ENCODE measurements at regions not wholly inside any gene's neighbourhood (a gene's known extent, or its start where the extent isn't known, plus 50 kb on each side); places are given as distances from the start of the nearest gene placed in this dataset.

- POLR2A ChIA-PET (ENCODE audit: unreplicated experiment) = no interaction called here
- H3K9ac ChIP-seq (ENCODE audit: low read length) = no peak overlapping the region
These were observed 812.0 kb upstream of the RAB6C start for GRCh38 chr2:129167456-129167855.

GRCh38 chr2:129170570-129170969, 808.9 kb upstream of the RAB6C start:
- Histone ChIP-seq H3K36me3 (ENCODE audit: low read depth, low read length) (no peaks in the 10 kb centered on the region), H3K79me2 (ENCODE audit: low read length) (no peaks in the 10 kb centered on the region), H3K27ac (ENCODE audit: low read length) (no peak overlapping the region), H2AFZ (ENCODE audit: low read length) (no peak overlapping the region), H3K4me3 (ENCODE audit: low read length) (no peak overlapping the region), H3K9me2 (replicated peaks; ENCODE audit: low read length) (no peaks in the 10 kb centered on the region), H3K9me3 (ENCODE audit: low read length) (no peaks in the 10 kb centered on the region), H4K20me1 (ENCODE audit: low read length) (no peaks in the 10 kb centered on the region), H3K27me3 (ENCODE audit: low read length) (no peaks in the 10 kb centered on the region), H3K4me2 (ENCODE audit: low read length) (no peak overlapping the region), H3F3A (ENCODE audit: low read length, unreplicated experiment) (no peaks in the 10 kb centered on the region), H3K4me1 (ENCODE audit: insufficient read depth, low read length) (no peaks in the 10 kb centered on the region), H3K9ac (ENCODE audit: low read length) (no peak overlapping the region)
- POLR2A ChIA-PET (ENCODE audit: unreplicated experiment) = no interaction called here
- no TSS peak for BruUV-seq (replicated peaks)
- intact Hi-C loops (cut with micrococcal nuclease) = no loop called here
- ATAC-seq (no peak), DNase-seq (no peak)
- CTCF ChIA-PET = no interaction called here
- TF ChIP-seq EZH2phosphoT487 (IDR thresholded peaks at IDR 0.05; ENCODE audit: borderline replicate concordance, low read length) (no peak), CTCF (conservative IDR thresholded peaks at IDR 0.05; ENCODE audit: low read depth, low read length) (no peak), EZH2 (IDR thresholded peaks at IDR 0.05; ENCODE audit: low read length, unreplicated experiment) (no peak)

More at GRCh38 chr2:129167456-129167855, 812.0 kb upstream of the RAB6C start:
- H4K20me1 ChIP-seq (ENCODE audit: low read length) = no peaks in the 10 kb centered on the region
- no peak overlapping the region for H3K4me2 ChIP-seq (ENCODE audit: low read length)
- DNase-seq (no peak), ATAC-seq (no peak)
- H3F3A ChIP-seq (ENCODE audit: low read length, unreplicated experiment) = no peaks in the 10 kb centered on the region
- no peaks in the 10 kb centered on the region for H3K27me3 ChIP-seq (ENCODE audit: low read length)
- no peak for TF ChIP-seq EZH2 (IDR thresholded peaks at IDR 0.05; ENCODE audit: low read length, unreplicated experiment)
- no peak for TF ChIP-seq CTCF (conservative IDR thresholded peaks at IDR 0.05; ENCODE audit: low read depth, low read length)
- no peak for TF ChIP-seq EZH2phosphoT487 (IDR thresholded peaks at IDR 0.05; ENCODE audit: borderline replicate concordance, low read length)
- intact Hi-C loops (cut with micrococcal nuclease) = no loop called here
- no peaks in the 10 kb centered on the region for H3K9me2 ChIP-seq (replicated peaks; ENCODE audit: low read length)
- no peak overlapping the region for H3K4me3 ChIP-seq (ENCODE audit: low read length)
- H3K36me3 ChIP-seq (ENCODE audit: low read depth, low read length) = no peaks in the 10 kb centered on the region
- H3K27ac ChIP-seq (ENCODE audit: low read length) = no peak overlapping the region
- CTCF ChIA-PET = no interaction called here
- no peaks in the 10 kb centered on the region for H3K9me3 ChIP-seq (ENCODE audit: low read length)
- no peak overlapping the region for H2AFZ ChIP-seq (ENCODE audit: low read length)
- H3K4me1 ChIP-seq (ENCODE audit: insufficient read depth, low read length) = no peaks in the 10 kb centered on the region
- no TSS peak for BruUV-seq (replicated peaks)
- H3K79me2 ChIP-seq (ENCODE audit: low read length) = no peaks in the 10 kb centered on the region

- intact Hi-C loops (cut with micrococcal nuclease) = no loop called here
- no peaks in the 10 kb centered on the region for H3K36me3 ChIP-seq (ENCODE audit: low read depth, low read length)
- H4K20me1 ChIP-seq (ENCODE audit: low read length) = no peaks in the 10 kb centered on the region
- no peak overlapping the region for H3K4me2 ChIP-seq (ENCODE audit: low read length)
- ChIA-PET CTCF (interaction anchor here (0.6 kb wide), 1 partner anchor 750 kb away, joined by 5 read pairs; no protein-coding TSS in a partner anchor), POLR2A (ENCODE audit: unreplicated experiment) (no interaction called here)
- no peaks in the 10 kb centered on the region for H3K4me1 ChIP-seq (ENCODE audit: insufficient read depth, low read length)
- H3K9me3 ChIP-seq (ENCODE audit: low read length) = no peaks in the 10 kb centered on the region
- no peak overlapping the region for H3K27ac ChIP-seq (ENCODE audit: low read length)
- H2AFZ ChIP-seq (ENCODE audit: low read length) = no peak overlapping the region
- ATAC-seq = no peak
- H3K9me2 ChIP-seq (replicated peaks; ENCODE audit: low read length) = no peaks in the 10 kb centered on the region
- no peaks in the 10 kb centered on the region for H3K79me2 ChIP-seq (ENCODE audit: low read length)
- no peak for DNase-seq
- H3K9ac ChIP-seq (ENCODE audit: low read length) = no peak overlapping the region
- BruUV-seq (replicated peaks) = no TSS peak
- H3K4me3 ChIP-seq (ENCODE audit: low read length) = no peak overlapping the region
- TF ChIP-seq EZH2 (IDR thresholded peaks at IDR 0.05; ENCODE audit: low read length, unreplicated experiment) (no peak), EZH2phosphoT487 (IDR thresholded peaks at IDR 0.05; ENCODE audit: borderline replicate concordance, low read length) (no peak), CTCF (conservative IDR thresholded peaks at IDR 0.05; ENCODE audit: low read depth, low read length) (no peak)
- no peaks in the 10 kb centered on the region for H3F3A ChIP-seq (ENCODE audit: low read length, unreplicated experiment)
- no peaks in the 10 kb centered on the region for H3K27me3 ChIP-seq (ENCODE audit: low read length)
These were observed 805.3 kb upstream of the RAB6C start for GRCh38 chr2:129174143-129174542.
